GM12892 (cell line): ENCODE measurements at regions not wholly inside any gene's neighbourhood (a gene's known extent, or its start where the extent isn't known, plus 50 kb on each side); places are given as distances from the start of the nearest gene placed in this dataset.

Source experiments
- POLR2A ChIP-seq: IDR thresholded peaks from 2 replicates; pipeline ENCODE4 v1.6.1; 2011; ENCODE audit warnings: low read depth, low read length, control low read depth
- POLR2AphosphoS5 ChIP-seq: IDR thresholded peaks from 2 replicates; pipeline ENCODE4 v1.6.1; 2011; ENCODE audit warnings: low read depth, low read length, control low read depth
- TAF1 ChIP-seq: IDR thresholded peaks from 2 replicates; pipeline ENCODE4 v1.6.1; 2011; ENCODE audit warnings: low read depth, mild to moderate bottlenecking, control low read depth, low read length, borderline replicate concordance

DNA sequence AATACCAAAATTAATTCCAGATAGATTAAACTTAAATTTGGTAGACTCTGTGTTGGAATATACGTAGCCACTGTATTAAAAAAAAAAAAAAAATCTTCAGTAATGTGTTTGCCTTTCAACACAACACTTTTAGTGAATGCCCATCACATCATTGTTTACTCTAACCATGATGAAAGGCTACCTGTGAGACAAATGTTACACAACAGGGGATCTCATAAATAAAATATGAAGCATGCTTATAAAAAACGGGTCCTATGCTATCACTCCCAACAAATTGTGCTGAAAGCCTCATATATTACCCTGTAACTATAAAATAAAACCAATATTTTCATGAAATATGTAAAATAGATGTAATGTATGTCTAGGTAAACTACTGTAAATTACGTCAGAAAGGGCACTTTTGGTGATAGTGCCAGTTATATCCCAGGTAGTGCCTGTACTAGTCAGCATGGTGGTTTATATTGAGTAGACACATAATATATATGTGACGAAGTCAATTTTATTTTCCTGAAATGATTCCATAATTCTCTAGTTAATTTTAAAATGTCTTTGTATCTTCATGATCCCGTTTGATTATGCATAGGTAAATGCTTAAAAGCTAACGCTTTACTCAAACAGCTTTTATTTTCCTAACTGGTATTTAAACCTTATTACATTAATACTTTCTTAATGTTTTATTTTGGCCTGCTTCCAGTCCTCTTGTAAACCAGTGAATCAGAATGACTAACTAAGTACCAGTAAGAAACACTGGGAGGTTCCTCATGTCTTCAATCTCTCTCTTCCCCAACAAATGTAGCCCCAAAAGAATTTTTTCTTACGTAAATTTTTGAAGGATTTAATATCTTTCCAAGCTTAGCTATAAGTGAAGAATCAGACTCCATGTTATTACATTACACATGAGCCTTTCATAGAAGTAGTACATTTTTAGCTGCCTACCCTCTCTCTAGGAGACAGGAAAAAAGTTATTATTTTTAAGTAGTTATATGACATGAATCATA, 420.3 kb downstream of the GABRG2 start:
- TF ChIP-seq POLR2A: no peak
- TF ChIP-seq POLR2AphosphoS5: no peak
- no peak for TF ChIP-seq TAF1
